OCI-LY7 (cell line): ENCODE measurements at regions not wholly inside any gene's neighbourhood (a gene's known extent, or its start where the extent isn't known, plus 50 kb on each side); places are given as distances from the start of the nearest gene placed in this dataset.

Experiments
- BruUV-seq: library from RNA; stranded (reverse); fragments of 400-500 nt; replicated peaks from 2 replicates; lab custom pipeline; 2021; lab: Mats Ljungman, UMichigan
- CTCF ChIA-PET: fragments of 300-600 bp; sonication (Branson Sonifier 250); formaldehyde crosslinking; loops from one replicate; lab custom pipeline; 2022; ENCODE audit warnings: antibody characterized with exemption; ENCODE audit not compliant: unreplicated experiment; lab: Charles Lee
- POLR2A ChIA-PET: fragments of 300-600 bp; sonication (Branson Sonifier 250); formaldehyde crosslinking; loops from one replicate; lab custom pipeline; 2022; ENCODE audit warnings: antibody characterized with exemption; lab: Charles Lee
- DNase-seq: peaks from one replicate; pipeline ENCODE4 v3.0.0-alpha.2; 2015; ENCODE audit warnings: low spot score
- H2AFZ ChIP-seq: fragments of 200-600 bp; sonication (generic), shearing (Covaris generic); 2 replicates; pipeline ENCODE4 v1.6.1; 2014; ENCODE audit warnings: mild to moderate bottlenecking, antibody characterized with exemption, low read length, moderate library complexity
- H3K27ac ChIP-seq: fragments of 200-600 bp; sonication (generic); 2 replicates; pipeline ENCODE4 v1.5.1; 2014; ENCODE audit warnings: mixed run types, low read depth, mild to moderate bottlenecking, moderate library complexity, low read length, inconsistent platforms; ENCODE audit not compliant: poor library complexity, severe bottlenecking
- H3K36me3 ChIP-seq: fragments of 200-600 bp; sonication (generic); 2 replicates; pipeline ENCODE4 v1.6.1; 2014; ENCODE audit warnings: mild to moderate bottlenecking, antibody characterized with exemption, low read length, moderate library complexity, mixed read lengths; ENCODE audit not compliant: insufficient read depth
- H3K4me1 ChIP-seq: fragments of 200-600 bp; sonication (generic); 2 replicates; pipeline ENCODE4 v1.5.1; 2014; ENCODE audit warnings: mild to moderate bottlenecking, low read length; ENCODE audit not compliant: insufficient read depth, poor library complexity, severe bottlenecking
- H3K4me2 ChIP-seq: fragments of 200-600 bp; sonication (generic); 2 replicates; pipeline ENCODE4 v1.6.1; 2014; ENCODE audit warnings: mild to moderate bottlenecking, low read length
- H3K4me3 ChIP-seq: fragments of 200-600 bp; sonication (generic); 2 replicates; pipeline ENCODE4 v1.5.1; 2014; ENCODE audit warnings: mild to moderate bottlenecking, low read depth, low read length; ENCODE audit not compliant: poor library complexity, severe bottlenecking
- H3K79me2 ChIP-seq: fragments of 200-600 bp; sonication (generic); 2 replicates; pipeline ENCODE4 v1.6.1; 2016; ENCODE audit warnings: low read depth, mild to moderate bottlenecking, low read length, moderate library complexity, mixed read lengths; ENCODE audit not compliant: insufficient read depth
- H3K9me2 ChIP-seq: fragments of 200-600 bp; sonication (generic); 2 replicates; pipeline ENCODE4 v1.6.1; 2016; ENCODE audit warnings: mild to moderate bottlenecking, low read length, mixed read lengths; ENCODE audit not compliant: insufficient read depth
- H3K9me3 ChIP-seq: fragments of 200-600 bp; sonication (generic); 2 replicates; pipeline ENCODE4 v1.6.1; 2014; ENCODE audit warnings: mild to moderate bottlenecking, mixed run types, low read length, mixed read lengths
- H4K20me1 ChIP-seq: fragments of 200-600 bp; sonication (generic); 2 replicates; pipeline ENCODE4 v1.6.1; 2014; ENCODE audit warnings: mild to moderate bottlenecking, antibody characterized with exemption, low read length, moderate library complexity, mixed read lengths; ENCODE audit not compliant: insufficient read depth
- CTCF ChIP-seq: fragments of 200-600 bp; sonication (generic); conservative IDR thresholded peaks from 2 replicates; pipeline ENCODE4 v1.5.1; 2014; ENCODE audit warnings: mild to moderate bottlenecking, antibody characterized with exemption, low read length, moderate library complexity, mixed read lengths
- EZH2phosphoT487 ChIP-seq: fragments of 200-600 bp; sonication (generic); IDR thresholded peaks from 2 replicates; pipeline ENCODE4 v1.6.1; 2018; ENCODE audit warnings: low read depth, borderline replicate concordance, mild to moderate bottlenecking, mixed run types, antibody characterized with exemption, low read length, moderate library complexity, mixed read lengths
- intact Hi-C: fragments of 100-400 bp; cut with micrococcal nuclease; formaldehyde crosslinking; loops from one replicate; pipeline ENCODE4 v1.10.0; 2022; ENCODE audit not compliant: unreplicated experiment

- H4K20me1 ChIP-seq = no peaks in the 10 kb centered on the region
- no peak for DNase-seq
- no peaks in the 10 kb centered on the region for H3K9me2 ChIP-seq
- no peaks in the 10 kb centered on the region for H3K9me3 ChIP-seq
- intact Hi-C loops = no loop called here
- H3K79me2 ChIP-seq = no peaks in the 10 kb centered on the region
- ChIA-PET POLR2A (interaction anchor here (0.6 to 1.2 kb wide), 4 partner anchors 9 to 405 kb away, joined by 3 read pairs; no protein-coding TSS in a partner anchor), CTCF (no interaction called here)
- BruUV-seq = no TSS peak
- no peaks in the 10 kb centered on the region for H3K4me1 ChIP-seq
- TF ChIP-seq EZH2phosphoT487 (no peak), CTCF (no peak)
- no peak overlapping the region for H2AFZ ChIP-seq
- H3K36me3 ChIP-seq = no peaks in the 10 kb centered on the region
- no peak overlapping the region for H3K4me3 ChIP-seq
- no peak overlapping the region for H3K27ac ChIP-seq
- no peak overlapping the region for H3K4me2 ChIP-seq
These were observed 830.4 kb downstream of the DCDC2C start for GRCh38 chr2:4533806-4534205.

GRCh38 chr2:4539121-4539520 is 835.7 kb downstream of the DCDC2C start:
- BruUV-seq = no TSS peak
- H4K20me1 ChIP-seq = no peaks in the 10 kb centered on the region
- TF ChIP-seq CTCF = no peak
- no peak for TF ChIP-seq EZH2phosphoT487
- no peaks in the 10 kb centered on the region for H3K9me2 ChIP-seq
- intact Hi-C loops = no loop called here
- no peaks in the 10 kb centered on the region for H3K79me2 ChIP-seq
- H3K4me3 ChIP-seq = no peak overlapping the region
- ChIA-PET POLR2A (interaction anchor here (0.7 kb wide), 2 partner anchors 9 to 949 kb away, joined by 3 read pairs; no protein-coding TSS in a partner anchor), CTCF (no interaction called here)
- no peak overlapping the region for H3K4me2 ChIP-seq
- H3K27ac ChIP-seq = no peak overlapping the region
- no peaks in the 10 kb centered on the region for H3K4me1 ChIP-seq
- no peaks in the 10 kb centered on the region for H3K9me3 ChIP-seq
- DNase-seq = no peak
- H2AFZ ChIP-seq = no peak overlapping the region
- H3K36me3 ChIP-seq = no peaks in the 10 kb centered on the region

- no peaks in the 10 kb centered on the region for H4K20me1 ChIP-seq
- ChIA-PET CTCF (no interaction called here), POLR2A (interaction anchor here (2.0 kb wide), 1 partner anchor 8 kb away, joined by 7 read pairs; no protein-coding TSS in a partner anchor)
- no peak for DNase-seq
- no peak overlapping the region for H2AFZ ChIP-seq
- no peak overlapping the region for H3K27ac ChIP-seq
- BruUV-seq = no TSS peak
- H3K79me2 ChIP-seq = no peaks in the 10 kb centered on the region
- no peaks in the 10 kb centered on the region for H3K9me3 ChIP-seq
- H3K36me3 ChIP-seq = no peaks in the 10 kb centered on the region
- no peak for TF ChIP-seq EZH2phosphoT487
- no peak for TF ChIP-seq CTCF
- intact Hi-C loops = no loop called here
- H3K4me3 ChIP-seq = no peak overlapping the region
- H3K4me1 ChIP-seq = no peaks in the 10 kb centered on the region
- no peaks in the 10 kb centered on the region for H3K9me2 ChIP-seq
- no peak overlapping the region for H3K4me2 ChIP-seq
These were observed 846.4 kb downstream of the DCDC2C start for GRCh38 chr2:4549666-4550210.
